HG02840 (cell line): ENCODE measurements at regions not wholly inside any gene's neighbourhood (a gene's known extent, or its start where the extent isn't known, plus 50 kb on each side); places are given as distances from the start of the nearest gene placed in this dataset.

Source experiments
- ATAC-seq: cut with Tn5 transposase; IDR thresholded peaks from one replicate; pipeline ENCODE4 v1.9.1; 2021; ENCODE audit warnings: mild to moderate bottlenecking, moderate library complexity, moderate number of reproducible peaks; ENCODE audit not compliant: unreplicated experiment, low FRiP score

DNA sequence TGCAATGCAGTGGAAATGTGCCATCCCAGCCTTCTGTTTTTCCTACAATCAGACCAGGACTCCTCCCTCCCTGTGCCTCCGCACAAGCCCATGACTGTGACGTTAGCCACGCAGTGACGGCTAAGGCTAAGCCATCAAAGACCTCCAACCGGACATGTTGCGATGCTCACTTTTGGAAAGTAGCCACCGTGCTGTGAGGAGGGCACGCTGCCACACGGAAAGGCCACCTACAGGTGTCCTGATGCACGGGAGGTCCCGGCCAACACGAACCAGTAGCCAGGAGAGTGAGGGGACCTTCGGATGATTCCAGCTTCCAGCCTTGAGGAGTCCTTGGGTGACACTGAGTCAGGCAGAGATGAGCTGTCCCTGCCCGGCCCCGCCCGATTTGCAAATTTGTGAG, 53.9 kb downstream of the FOXL1 start:
- no peak for ATAC-seq

DNA sequence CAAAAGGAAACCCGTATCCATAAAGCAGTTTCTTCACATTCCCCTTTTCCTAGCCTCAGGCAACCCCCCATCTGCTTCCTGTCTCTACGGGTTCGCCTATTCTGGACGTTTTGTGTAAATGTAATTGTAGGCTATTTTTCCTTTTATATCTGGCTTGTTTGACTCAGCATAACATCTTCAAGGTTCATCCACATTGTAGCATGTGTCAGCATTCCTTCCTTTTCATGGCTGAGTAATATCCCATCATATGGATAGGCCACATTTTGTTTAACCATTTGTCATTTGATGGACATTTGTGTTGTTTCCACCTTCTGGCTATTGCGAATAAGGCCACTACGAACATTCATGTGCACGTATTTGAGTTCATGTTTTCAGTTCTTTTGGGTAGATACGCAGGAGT, 54.6 kb downstream of the FOXL1 start:
- ATAC-seq, result no peak

DNA sequence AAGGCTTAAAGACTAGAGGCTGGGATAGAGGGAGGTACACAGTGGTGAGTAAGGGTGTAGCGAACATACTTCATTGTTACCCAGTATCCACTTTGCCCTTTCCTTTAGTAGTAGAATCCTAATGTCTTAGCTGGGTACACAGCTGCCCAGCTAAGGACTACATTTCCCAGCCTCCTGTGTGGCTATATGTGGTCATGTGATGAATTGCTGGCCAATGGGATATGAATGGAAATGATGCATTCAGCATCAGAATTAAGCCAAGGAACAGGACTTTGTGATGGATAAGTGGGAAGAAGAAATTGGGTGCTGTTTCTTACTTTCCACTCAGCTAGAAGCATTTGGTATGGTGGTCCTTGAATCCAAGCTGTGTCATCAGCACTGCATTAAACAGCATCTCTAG, 55.9 kb downstream of the FOXL1 start:
- ATAC-seq, result no peak

DNA sequence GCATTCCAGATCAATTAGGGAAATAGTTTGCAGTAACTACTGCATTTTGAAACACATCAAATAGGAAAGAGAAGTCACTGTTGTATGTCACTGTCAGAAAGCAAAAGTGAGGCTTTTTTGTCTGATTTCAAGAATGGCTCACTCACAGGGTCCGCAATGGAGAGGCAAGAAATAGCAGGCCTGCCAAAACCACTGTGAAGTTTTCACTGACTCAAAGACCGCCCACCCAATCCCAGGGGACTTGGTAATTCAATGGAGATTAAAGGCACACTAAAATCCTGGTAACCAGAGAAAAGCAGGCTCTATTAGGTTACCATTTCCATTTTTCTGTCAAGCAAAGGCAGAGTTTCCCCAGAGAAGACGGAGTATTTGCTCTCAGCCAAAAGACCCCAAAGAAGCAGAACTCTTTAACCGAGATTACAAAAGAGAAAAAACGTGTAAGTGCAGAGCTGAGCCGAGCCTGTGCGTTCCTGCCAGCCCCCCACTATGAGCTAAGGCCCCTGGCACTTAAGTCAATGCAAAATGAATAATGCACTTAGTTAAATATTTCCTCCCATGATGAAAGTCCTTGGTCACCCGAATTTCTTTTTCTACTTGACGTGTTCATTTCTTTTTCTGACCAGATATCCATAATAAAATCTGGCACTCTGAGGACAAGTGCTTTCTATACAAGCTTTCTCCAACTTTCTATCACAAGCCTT, 57.0 kb downstream of the FOXL1 start:
- ATAC-seq, result no peak

DNA sequence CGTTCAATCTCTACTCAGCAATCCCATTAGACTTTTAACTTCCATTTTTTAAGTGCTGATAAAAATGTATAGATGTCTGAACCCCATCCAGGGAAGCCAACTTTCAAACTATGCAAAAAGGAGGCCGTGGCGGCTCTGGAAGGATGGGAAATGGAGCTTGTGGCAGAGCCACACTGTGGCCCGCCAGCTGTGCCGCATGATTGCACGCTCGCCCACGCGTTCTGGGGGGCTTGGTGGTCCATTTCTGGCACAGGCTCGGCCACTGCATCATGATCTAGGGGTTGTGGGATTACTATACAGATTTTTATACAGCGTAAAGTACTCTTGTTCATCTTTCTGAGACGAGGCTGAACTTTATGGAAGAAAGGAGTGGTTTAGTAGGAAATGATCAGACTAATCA, 57.6 kb downstream of the FOXL1 start:
- ATAC-seq, result no peak

DNA sequence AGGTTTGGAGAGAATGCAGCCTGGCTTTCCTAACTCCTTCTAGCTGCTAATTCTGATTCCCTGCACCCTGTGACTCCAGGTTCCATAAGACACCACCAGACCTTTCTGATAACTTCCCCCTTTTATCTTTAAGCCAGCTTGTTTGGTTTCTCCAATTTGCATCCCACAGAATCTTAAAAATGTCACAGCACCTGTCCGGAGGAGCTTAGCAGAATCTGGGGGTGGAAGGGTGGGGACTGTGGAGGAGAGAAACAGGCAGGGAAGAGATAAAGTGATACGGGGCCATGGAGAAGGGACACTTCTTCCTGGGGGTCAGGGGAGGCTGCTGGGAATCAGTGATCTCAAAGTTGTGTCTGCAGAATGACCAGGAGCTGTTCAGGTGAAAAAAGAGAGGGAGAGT, 59.4 kb downstream of the FOXL1 start:
- ATAC-seq, result no peak

DNA sequence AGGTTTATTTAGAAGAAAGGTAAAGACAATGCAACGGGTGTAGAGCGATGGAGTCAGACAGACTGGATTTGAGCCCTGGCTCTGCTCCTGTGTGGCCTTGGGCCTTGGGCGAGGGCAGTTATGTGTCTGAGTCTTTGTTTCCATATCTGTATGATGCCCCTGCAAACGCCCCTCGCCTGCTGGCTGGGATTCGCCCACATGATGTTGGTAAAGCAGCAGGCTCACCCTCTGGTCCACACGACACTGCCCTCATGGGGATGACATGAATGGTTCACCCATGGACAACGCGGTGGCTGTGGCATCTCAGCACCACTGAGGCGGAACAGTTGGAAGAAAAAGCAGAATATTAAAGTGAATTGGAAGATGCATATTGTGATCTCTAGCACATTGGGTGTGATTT, 60.3 kb downstream of the FOXL1 start:
- ATAC-seq, result no peak

DNA sequence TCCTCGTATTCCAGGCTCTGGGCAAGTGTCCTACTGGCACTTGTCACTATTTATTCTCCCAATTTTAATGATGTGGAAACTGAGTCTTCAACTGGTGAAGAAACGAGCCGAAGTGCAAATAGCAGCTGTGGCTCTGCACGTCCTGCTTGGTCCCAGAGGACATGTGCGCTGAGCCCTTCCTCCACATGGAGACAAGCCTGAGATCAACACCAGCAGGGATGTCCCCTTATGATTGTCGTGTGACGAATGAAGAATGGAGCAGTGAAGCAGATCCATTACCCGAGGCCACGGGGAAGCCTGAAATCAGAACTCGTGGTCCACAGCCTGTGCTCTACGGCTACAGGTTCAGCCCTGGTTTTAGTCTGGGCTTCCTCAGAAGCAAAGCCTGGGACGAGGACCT, 61.0 kb downstream of the FOXL1 start:
- ATAC-seq, result no peak

DNA sequence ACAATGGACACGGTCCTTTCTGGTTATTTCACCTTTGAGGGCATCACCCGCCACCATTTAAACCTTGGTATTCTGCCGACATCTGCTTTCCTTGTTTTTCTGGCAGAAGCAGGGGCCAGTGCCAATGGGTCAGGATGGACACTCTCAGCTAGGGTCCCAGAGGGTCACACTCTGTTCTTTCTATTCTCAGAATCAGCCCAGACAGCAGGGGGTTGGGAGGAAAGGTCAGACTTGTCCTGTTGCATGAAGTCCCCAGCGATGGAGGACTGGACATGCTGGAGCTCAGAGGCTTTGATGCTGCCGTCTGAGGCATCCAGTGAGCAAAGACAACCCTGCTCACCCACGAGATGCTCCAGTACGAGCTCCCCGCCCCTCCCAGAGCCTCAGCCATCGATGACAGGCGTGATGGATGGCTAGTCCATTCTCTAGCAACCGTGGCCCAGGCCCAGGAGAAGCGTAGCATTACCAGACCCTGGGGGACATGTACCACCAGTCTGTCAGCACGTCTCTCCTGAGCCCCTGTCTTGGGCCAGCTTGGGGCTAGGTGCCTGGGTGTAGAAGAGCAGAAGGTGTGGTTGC, 62.0 kb downstream of the FOXL1 start:
- no peak for ATAC-seq

DNA sequence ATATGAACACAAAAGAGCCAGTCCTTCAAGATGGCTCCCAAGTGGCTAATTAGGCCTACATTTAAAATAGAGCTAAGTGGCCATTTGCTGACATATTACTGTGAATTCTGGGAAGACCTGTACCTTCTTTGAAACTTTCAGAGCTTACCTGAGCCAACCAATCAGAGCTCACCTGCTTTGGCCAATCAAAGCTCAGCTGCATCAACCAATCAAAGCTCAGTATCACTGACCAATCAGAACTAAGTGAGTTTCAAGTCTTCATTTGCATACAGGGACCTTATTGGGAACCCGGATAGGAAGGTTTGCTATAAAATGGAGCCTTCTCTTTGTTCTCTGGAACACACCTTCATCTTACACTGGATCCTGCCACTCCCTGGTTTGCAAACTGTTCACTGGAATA, 63.7 kb downstream of the FOXL1 start:
- ATAC-seq, result no peak

DNA sequence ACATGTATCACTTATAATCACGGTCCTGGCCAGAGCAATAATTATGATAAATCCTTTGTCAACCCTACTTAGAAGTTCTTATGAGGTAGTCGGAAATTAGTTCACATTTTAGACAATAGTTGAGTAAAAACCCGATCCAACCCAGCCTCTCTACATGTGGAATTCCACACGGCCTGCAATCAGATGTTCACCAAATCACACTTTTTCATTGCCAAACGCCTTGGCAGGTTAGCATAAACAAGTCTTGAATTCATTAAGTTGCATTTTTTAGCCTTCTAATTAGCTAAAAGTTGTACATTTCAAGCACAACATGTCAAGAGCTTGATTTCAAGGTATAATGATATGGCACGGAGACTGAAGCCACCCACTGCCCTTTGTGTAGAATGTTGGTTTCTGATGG, 65.3 kb downstream of the FOXL1 start:
- ATAC-seq, result no peak

DNA sequence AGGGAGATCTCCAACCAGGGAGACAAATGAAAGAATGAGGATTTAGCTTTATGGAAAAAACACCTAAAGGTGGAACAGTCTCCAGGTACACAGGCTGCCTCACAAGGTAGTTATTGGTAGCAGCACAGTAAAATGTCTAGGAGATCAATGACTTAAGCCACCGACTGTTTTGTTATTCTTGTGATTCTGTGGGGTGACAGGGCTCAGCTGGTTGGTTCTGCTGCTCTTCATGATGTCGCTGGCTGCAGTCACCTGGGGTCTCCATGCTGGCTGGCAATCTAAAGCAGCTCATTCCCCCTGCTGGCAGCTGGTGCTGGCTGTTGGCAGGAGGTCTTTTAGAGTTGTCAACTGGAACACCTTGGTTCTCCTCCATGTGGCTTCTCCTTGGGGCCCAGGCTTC, 69.2 kb downstream of the FOXL1 start:
- ATAC-seq, result no peak

DNA sequence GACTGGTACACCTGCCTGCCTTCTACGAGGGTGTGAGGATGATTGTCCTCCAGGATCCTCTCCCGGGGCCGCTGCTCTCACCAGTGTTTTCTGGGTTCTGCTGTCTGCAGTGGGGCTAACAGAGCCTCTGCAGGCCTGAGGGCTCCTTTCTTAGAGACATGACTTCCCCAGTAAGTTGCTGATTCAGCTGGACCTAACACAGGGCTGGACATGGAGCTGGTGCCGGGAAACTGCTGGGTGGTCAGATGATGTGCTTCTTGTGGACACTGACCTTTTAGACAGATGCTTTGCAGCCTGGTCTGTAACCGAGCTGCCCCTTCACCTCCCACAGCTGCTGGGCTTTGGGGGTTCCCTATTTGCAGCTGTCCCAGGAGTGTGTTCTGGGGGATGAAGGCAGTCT, 71.5 kb downstream of the FOXL1 start:
- no peak for ATAC-seq

DNA sequence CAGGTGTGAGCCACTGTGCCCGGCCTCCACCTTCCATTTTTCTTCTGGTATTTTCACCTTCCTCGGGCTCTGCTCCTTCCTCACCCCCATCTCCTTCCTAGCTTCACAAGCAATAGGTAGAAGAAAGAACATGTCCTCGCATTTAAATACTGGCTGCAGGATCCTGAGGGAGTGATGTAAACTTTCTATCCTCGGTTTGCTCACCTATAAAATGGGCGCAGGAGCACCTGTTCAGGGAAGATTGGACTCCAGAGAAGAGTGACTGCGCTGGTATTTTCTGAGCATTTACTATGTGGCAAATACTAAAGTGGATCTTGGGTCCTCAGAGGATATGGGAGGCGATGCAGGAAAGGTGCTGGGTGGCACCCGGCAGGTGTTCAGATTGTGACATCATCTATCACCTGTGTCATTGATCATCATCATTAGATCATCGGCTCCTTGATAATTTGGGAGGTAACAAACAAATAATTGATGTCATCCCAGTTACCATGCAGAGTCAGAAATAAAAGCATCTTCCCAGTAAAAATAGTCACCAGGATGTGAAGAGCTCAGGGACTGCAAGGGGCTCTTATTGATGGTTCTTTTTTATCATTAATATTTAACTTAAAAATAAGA, 72.8 kb downstream of the FOXL1 start:
- no peak for ATAC-seq

DNA sequence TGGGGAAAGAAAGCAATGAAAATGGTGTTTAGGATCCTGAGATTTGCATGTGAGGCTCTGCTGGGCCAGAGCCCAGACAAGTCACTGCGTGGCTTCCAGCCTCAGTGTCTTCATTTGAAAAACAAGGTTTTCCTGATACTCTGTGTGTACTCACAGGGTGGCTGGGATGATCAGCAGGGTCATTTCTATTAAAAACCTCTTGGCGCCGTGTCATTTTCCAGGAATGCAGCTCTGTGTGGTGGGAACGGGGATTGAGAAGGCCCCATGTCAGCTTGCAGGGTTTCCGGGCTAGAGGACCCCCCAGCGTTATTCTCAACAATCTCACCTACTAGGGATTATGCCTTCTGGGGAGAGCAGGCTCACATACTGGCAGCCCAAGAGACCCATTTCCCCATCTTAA, 73.5 kb downstream of the FOXL1 start:
- ATAC-seq, result no peak

DNA sequence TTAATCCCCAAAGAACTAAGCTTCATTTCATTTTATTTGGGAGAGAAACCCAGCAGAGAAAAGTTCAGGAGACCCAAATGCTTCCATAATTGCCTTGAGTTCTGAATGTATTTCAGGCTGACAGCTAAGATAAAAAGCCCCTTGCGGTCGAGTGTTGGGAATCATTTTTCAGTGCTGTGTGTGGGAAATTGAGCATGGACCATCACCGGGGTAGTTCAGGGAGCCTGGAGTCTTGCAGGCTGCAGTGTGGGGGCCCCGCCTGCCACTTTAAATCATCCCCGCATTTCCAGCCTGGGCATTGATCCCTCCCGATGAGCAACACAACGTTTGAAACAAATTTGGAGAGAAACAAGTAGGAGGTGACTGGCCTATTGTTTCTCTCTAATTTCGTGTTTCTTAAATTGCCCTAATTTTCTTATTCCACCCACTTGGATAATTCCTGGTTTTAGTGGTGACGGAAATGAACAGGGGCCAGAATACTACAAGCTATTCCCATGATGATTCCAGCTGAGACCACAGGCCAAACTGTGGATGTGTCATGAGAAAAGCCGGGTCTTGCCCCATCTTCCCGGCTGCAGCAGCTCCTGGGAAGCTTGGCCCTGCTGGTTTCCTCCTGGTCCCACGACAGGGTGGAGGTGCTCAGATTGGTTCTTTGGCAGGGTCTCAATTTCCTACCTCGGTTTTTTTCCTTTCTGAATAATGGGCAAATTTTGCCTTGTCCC, 75.1 kb downstream of the FOXL1 start:
- ATAC-seq, result no peak

DNA sequence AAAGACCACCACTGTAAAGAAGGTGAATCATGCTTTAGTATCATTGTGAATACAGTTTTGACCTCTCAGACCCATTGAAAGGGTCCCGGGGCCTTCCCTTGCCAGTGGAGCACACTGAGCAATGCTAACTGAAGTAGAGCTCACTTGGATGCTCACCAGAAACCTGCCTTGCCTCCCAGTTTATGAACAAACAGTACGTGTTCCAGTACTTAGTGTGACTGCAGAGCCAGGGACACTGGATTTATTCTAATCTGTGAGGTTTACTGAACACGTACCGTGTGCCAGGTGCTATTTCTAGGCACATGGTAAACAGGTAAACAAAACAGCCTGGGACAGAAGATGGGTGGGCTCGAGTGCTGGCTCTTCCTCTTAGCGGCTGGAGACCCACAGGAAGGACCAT, 79.6 kb downstream of the FOXL1 start:
- no peak for ATAC-seq

DNA sequence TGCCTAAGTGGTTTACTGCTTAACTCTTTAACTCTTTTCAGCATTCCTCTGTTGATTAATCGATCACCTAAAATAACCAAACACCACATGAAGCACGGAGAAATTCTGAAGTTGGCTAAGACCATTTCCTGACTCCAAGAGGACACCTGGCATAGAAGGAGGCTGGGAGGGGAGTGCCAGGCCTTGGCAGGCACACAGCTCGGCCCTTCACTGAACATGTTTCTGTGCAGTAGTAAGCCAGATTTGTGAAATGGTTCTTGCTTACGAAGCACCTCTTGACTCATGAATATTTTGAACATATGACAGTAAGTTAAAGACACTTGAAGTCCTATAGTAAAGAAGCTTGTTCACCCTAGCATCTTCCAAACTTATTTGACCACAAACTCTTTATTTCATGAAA, 82.3 kb downstream of the FOXL1 start:
- no peak for ATAC-seq

DNA sequence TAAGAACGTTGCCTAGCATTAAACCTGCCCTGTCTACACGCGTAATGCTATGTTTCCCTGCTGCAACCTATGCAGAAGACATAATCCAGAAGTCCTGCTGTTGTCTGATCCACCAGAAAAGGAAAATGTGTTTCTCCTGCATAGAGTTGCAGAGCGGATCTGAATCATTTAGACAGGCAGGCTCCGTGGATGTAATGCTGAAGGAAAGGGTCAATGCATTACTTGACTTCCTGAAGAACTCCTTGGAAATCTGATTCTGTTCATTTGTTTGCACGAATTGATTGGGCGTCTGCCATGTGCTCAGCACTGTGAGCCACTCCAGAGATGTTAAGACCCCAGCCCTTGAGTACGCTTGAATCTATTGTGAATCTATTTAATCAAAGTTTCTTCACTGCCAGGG, 83.4 kb downstream of the FOXL1 start:
- ATAC-seq, result no peak

DNA sequence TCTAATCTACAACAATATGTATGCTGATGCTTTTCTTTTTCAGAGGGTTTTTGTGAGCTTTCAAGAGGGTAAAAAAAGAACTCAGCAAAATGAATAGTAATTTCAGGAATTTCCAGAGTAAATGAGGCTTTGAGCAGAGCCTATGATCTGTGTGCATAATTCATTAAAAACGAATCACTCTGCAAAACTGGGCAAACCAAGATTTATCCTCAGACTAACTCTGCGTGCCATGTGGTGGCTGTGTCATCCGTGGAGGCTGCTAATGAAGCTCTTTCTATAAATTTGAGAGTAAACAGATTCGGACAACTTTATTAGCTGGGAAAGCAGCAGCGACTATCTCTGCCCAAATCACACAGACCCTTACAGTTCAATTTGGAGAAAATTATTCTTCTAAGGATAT, 83.8 kb downstream of the FOXL1 start:
- ATAC-seq, result no peak

DNA sequence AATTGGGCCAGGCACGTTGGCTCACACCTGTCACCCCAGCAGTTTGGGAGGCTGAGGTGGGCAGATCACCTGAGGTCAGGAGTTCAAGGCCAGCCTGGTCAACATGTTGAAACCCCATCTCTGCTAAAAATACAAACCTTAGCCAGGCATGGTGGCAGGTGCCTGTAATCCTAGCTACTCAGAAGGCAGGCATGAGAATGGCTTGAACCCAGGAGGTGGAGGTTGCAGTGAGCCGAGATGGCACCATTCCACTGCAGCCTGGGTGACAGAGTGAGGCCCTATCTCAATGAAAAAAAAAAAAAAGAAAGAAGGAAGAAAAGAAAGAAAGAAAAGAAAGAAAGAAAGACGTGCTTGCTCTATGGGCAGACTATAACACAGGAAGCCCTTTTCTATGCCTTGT, 84.4 kb downstream of the FOXL1 start:
- no peak for ATAC-seq
